OCI-LY1 (cell line): ENCODE measurements at regions not wholly inside any gene's neighbourhood (a gene's known extent, or its start where the extent isn't known, plus 50 kb on each side); places are given as distances from the start of the nearest gene placed in this dataset.

Experiments
- EZH2 ChIP-seq: fragments of 200-600 bp; sonication (generic), shearing (Covaris generic); IDR thresholded peaks from 2 replicates; pipeline ENCODE4 v1.8.0; 2017; ENCODE audit warnings: borderline replicate concordance, mixed run types, mild to moderate bottlenecking, antibody characterized with exemption, low read length, moderate library complexity, mixed read lengths
- TF ChIP-seq, protein P1 (sequence below): fragments of 200-600 bp; sonication (generic), shearing (Covaris generic); IDR thresholded peaks from 2 replicates; pipeline ENCODE4 v1.5.1; 2017; ENCODE audit warnings: mild to moderate bottlenecking, antibody characterized with exemption, low read length, moderate library complexity, mixed read lengths

DNA sequence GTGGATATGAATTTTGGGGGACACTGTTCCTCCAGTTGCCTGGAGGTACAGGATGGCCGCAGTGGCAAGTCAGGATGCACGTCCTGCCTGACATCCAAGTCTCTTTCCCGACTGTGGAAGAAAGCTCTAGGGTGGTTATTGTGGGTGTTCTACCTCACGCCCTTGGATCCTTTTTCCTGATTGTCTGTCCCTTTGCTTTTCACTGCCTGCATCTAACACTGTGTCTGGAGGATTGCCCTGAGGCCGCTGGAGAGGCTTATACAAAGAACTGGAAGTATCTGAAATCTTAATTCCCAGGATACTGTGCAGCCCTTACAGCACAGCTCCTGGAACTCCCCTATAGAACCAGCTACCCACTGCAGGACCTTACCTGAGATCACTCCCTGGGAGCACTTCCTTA lies 250.5 kb downstream of the TFCP2L1 start:
- TF ChIP-seq, protein P1, sequence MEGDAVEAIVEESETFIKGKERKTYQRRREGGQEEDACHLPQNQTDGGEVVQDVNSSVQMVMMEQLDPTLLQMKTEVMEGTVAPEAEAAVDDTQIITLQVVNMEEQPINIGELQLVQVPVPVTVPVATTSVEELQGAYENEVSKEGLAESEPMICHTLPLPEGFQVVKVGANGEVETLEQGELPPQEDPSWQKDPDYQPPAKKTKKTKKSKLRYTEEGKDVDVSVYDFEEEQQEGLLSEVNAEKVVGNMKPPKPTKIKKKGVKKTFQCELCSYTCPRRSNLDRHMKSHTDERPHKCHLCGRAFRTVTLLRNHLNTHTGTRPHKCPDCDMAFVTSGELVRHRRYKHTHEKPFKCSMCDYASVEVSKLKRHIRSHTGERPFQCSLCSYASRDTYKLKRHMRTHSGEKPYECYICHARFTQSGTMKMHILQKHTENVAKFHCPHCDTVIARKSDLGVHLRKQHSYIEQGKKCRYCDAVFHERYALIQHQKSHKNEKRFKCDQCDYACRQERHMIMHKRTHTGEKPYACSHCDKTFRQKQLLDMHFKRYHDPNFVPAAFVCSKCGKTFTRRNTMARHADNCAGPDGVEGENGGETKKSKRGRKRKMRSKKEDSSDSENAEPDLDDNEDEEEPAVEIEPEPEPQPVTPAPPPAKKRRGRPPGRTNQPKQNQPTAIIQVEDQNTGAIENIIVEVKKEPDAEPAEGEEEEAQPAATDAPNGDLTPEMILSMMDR, result no peak
- TF ChIP-seq EZH2, result no peak
